ENCODE measurements at regions not wholly inside any gene's neighbourhood (a gene's known extent, or its start where the extent isn't known, plus 50 kb on each side); places are given as distances from the start of the nearest gene placed in this dataset.

GRCh38 chr12:75954041-75954440 lies 77.5 kb downstream of the PHLDA1 start:
- Histone ChIP-seq H4K20me1 (replicated peaks; ENCODE audit: control insufficient read depth, insufficient read depth, low read length) (no peaks in the 10 kb centered on the region), H3K9ac (ENCODE audit: insufficient read depth in 1 of 2, low read depth in 2 of 2, low read length in 2 of 2) (no peak overlapping the region), H3K9me3 (replicated peaks; ENCODE audit: control insufficient read depth, insufficient read depth, low read depth, low read length) (no peaks in the 10 kb centered on the region), H2AFZ (ENCODE audit: low read depth, low read length) (peak overlapping the region; percentile 20; the same call in 1 of the 2 replicates), H3K4me1 (replicated peaks in 1 of 2; ENCODE audit: control insufficient read depth in 2 of 2, insufficient read depth in 2 of 2, low read length in 2 of 2) (peaks cover 0 to 19% of the 10 kb centered on the region in 2 experiments; a peak in 3 of 5 replicates), H3K27me3 (ENCODE audit: control insufficient read depth in 2 of 2, insufficient read depth in 2 of 2, low read length in 2 of 2) (no peaks in the 10 kb centered on the region), H3K27ac (ENCODE audit: extremely low read depth, low read depth, low read length) (peak overlapping the region; percentile 9; the same call in 1 of the 3 replicates), H3K4me2 (ENCODE audit: insufficient read depth, low read length) (no peak overlapping the region), H3K9me1 (ENCODE audit: control insufficient read depth, insufficient read depth, low read length) (no peaks in the 10 kb centered on the region), H3K36me3 (ENCODE audit: control insufficient read depth, insufficient read depth, low read length) (no peaks in the 10 kb centered on the region), H3K79me2 (ENCODE audit: control insufficient read depth, insufficient read depth, low read length) (no peaks in the 10 kb centered on the region), H3K4me3 (no peak overlapping the region)
- in situ Hi-C loops (cut with MboI) (no loop called here), intact Hi-C loops (cut with micrococcal nuclease) (loop anchor here (5.0 kb wide), 1 partner anchor 78 kb away; the partner anchor contains the start of gene PHLDA1)
- ChIA-PET POLR2A (interaction anchor here (0.6 kb wide), 1 partner anchor 67 kb away, joined by 5 read pairs; no protein-coding TSS in a partner anchor), CTCF (ENCODE audit: low intra/inter-chr PET ratio) (no interaction called here)
- peak; percentile 84 for FAIRE-seq
- peak; percentile 20 to 67 (median 38) for DNase-seq (ENCODE audit: extremely low read depth in 1 of 4, low spot score in 3 of 4)
- peak; percentile 82 for ATAC-seq
- no TSS peak for BruUV-seq (replicated peaks)
- 9% methylated on average over 3 of the region's 3 CpGs for WGBS (ENCODE audit: insufficient coverage, low coverage, missing lambda C conversion rate)
- no peak for TF ChIP-seq CTCFL (IDR thresholded peaks at IDR 0.05; ENCODE audit: borderline replicate concordance, insufficient read depth, low read depth, low read length, poor library complexity, severe bottlenecking)
- TF ChIP-seq PPARD (CRISPR knock-in tag; IDR thresholded peaks at IDR 0.05): no peak
- no peak for TF ChIP-seq NR2C2 (CRISPR knock-in tag; IDR thresholded peaks at IDR 0.05)
- TF ChIP-seq NR2C2 (tag; IDR thresholded peaks at IDR 0.05): peak; percentile 72
- TF ChIP-seq MYC (IDR thresholded peaks at IDR 0.05; ENCODE audit: low read depth, low read length): no peak
- TF ChIP-seq MYC (CRISPR knock-in tag; IDR thresholded peaks at IDR 0.05; ENCODE audit: borderline replicate concordance, low read depth): no peak
- no peak for TF ChIP-seq HIVEP1 (CRISPR knock-in tag; IDR thresholded peaks at IDR 0.05)
- TF ChIP-seq NR2C1 (IDR thresholded peaks at IDR 0.05): 0 out of 2 replicates have a peak, but pooled peaks have one; percentile 24
- TF ChIP-seq NR2C1 (tag; IDR thresholded peaks at IDR 0.05): no peak; the same call in none of the 2 replicates
- no peak for TF ChIP-seq ZNF311 (CRISPR knock-in tag; IDR thresholded peaks at IDR 0.05)
- no peak for TF ChIP-seq ETV6 (IDR thresholded peaks at IDR 0.05; ENCODE audit: borderline replicate concordance in 1 of 2, low read depth in 2 of 2, low read length in 1 of 2)
- TF ChIP-seq ETV6 (CRISPR knock-in tag; IDR thresholded peaks at IDR 0.05; ENCODE audit: borderline replicate concordance): no peak
- TF ChIP-seq POLR2H (tag; IDR thresholded peaks at IDR 0.05; ENCODE audit: low read depth): no peak
- no peak for TF ChIP-seq ZNF133 (CRISPR knock-in tag; IDR thresholded peaks at IDR 0.05)
- no peak for TF ChIP-seq CTBP1 (IDR thresholded peaks at IDR 0.05; ENCODE audit: borderline replicate concordance)
- no peak for TF ChIP-seq ATF4 (CRISPR knock-in tag; IDR thresholded peaks at IDR 0.05)
